ENCODE measurements at regions not wholly inside any gene's neighbourhood (a gene's known extent, or its start where the extent isn't known, plus 50 kb on each side); places are given as distances from the start of the nearest gene placed in this dataset.

DNA sequence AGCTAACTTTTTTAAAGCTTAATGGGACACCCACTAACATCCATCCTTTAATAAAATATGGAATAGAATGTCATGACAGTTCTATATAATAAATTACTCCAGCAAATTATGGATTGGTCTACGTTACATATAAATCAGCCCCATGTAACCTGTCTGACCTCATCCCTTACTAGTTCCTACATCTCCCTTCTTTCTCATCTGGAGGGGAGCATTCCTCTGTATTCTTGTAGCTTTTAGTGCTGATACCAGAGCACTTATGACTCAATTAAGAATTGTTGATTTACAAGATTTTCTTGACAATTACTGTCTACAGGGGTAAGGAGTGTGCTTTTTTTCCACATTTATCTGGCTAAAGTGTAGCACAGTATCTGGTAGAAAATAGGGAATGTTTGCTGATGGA, 523.7 kb downstream of the FAM181B start:
- H3K4me3 ChIP-seq, result no peak overlapping the region
- no peak for TF ChIP-seq POLR2A (IDR thresholded peaks at IDR 0.05)
- TF ChIP-seq, protein P1, sequence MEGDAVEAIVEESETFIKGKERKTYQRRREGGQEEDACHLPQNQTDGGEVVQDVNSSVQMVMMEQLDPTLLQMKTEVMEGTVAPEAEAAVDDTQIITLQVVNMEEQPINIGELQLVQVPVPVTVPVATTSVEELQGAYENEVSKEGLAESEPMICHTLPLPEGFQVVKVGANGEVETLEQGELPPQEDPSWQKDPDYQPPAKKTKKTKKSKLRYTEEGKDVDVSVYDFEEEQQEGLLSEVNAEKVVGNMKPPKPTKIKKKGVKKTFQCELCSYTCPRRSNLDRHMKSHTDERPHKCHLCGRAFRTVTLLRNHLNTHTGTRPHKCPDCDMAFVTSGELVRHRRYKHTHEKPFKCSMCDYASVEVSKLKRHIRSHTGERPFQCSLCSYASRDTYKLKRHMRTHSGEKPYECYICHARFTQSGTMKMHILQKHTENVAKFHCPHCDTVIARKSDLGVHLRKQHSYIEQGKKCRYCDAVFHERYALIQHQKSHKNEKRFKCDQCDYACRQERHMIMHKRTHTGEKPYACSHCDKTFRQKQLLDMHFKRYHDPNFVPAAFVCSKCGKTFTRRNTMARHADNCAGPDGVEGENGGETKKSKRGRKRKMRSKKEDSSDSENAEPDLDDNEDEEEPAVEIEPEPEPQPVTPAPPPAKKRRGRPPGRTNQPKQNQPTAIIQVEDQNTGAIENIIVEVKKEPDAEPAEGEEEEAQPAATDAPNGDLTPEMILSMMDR (IDR thresholded peaks at IDR 0.05), result no peak
- WGBS, 2 donors, result 62 to 77% methylated on average over 1 of the region's 1 CpG

DNA sequence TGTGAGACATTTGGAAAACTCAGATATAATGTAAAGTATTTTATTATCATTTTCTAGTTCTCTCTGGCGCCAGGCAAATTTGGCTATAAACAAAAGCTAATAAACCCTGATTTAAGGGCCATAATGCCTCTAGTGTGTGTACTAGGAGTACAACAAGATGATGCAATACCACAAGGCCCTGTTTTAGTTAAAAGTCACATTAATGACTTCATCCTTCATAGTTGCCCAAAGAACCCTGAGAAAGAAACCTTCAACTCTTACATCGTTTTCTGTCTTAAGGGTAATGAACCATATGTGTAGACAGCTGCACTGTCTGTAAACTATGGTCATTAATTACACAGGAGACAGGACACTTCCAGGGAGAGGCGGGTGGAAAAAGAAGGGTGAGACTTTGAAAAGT, 538.4 kb downstream of the FAM181B start:
- H3K9me3 ChIP-seq, result no peaks in the 10 kb centered on the region
- DNase-seq, result no peak
- no peaks in the 10 kb centered on the region for H3K4me1 ChIP-seq
- no peak overlapping the region for H3K27ac ChIP-seq
- H3K36me3 ChIP-seq (ENCODE audit: low read depth, missing control alignments), result no peaks in the 10 kb centered on the region
- H3K4me3 ChIP-seq, result no peak overlapping the region
- 63 to 73% methylated on average over 3 of the region's 3 CpGs for WGBS, 2 donors
- no peaks in the 10 kb centered on the region for H3K27me3 ChIP-seq
- intact Hi-C loops (cut with DNase I; ENCODE audit: low total_unique reads), result no loop called here
- TF ChIP-seq POLR2A (IDR thresholded peaks at IDR 0.05), result no peak
- TF ChIP-seq, protein P1 (IDR thresholded peaks at IDR 0.05), result no peak

More for the DNA sequence above, 523.7 kb downstream of the FAM181B start:
- intact Hi-C loops (cut with DNase I; ENCODE audit: low total_unique reads), result no loop called here
- DNase-seq, result no peak
- Histone ChIP-seq H3K9me3 (no peaks in the 10 kb centered on the region), H3K27me3 (no peaks in the 10 kb centered on the region), H3K36me3 (ENCODE audit: low read depth, missing control alignments) (no peaks in the 10 kb centered on the region), H3K4me1 (no peaks in the 10 kb centered on the region), H3K27ac (no peak overlapping the region)

DNA sequence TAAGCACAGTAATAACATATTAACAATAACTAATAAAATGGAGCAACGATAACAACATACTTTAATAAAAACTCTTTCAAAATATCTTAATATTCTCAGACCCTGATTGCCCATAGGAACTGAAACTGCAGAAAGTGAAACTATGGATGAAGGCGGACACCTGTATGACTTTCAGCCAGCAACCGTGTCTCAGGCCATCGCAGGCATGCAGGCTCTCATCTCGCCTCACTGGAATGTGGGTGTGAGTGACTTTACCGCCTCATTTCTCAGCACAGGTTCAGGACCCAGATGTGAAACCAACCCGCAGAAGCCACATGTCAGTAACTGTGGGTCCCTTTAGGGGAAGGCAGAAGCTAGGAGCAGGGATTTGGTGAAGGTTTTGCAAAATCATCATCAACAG, 539.1 kb downstream of the FAM181B start:
- intact Hi-C loops (cut with DNase I; ENCODE audit: low total_unique reads), result no loop called here
- no peaks in the 10 kb centered on the region for H3K27me3 ChIP-seq
- H3K4me1 ChIP-seq, result no peaks in the 10 kb centered on the region
- TF ChIP-seq, protein P1 (IDR thresholded peaks at IDR 0.05), result no peak
- TF ChIP-seq POLR2A (IDR thresholded peaks at IDR 0.05), result no peak
- WGBS, 2 donors, result 87 to 88% methylated on average over 7 of the region's 7 CpGs
- no peaks in the 10 kb centered on the region for H3K9me3 ChIP-seq
- no peak overlapping the region for H3K27ac ChIP-seq
- no peaks in the 10 kb centered on the region for H3K36me3 ChIP-seq (ENCODE audit: low read depth, missing control alignments)
- no peak overlapping the region for H3K4me3 ChIP-seq
- DNase-seq, result no peak

DNA sequence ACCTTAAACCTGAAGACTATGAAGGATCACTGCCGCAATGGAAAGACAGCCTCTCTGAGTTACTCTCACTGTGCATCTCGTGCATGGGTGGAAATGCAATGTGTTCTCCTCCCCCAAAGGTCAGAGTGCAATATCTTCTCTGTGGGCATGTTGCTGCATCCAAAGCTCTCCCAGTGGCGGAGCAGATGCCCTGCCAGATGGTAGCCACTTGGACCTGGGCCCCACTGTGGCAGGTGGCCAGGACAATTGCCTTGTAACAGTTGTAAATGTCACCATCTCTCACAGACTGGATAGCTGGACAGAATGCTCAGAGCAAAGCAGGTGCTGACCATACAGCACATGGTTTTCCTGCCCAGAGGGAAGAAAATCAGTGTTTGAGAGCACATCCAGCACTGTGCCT, 542.0 kb downstream of the FAM181B start:
- no peak for DNase-seq
- WGBS, 2 donors, result 70 to 86% methylated on average over 3 of the region's 3 CpGs
- Histone ChIP-seq H3K27me3 (no peaks in the 10 kb centered on the region), H3K27ac (no peak overlapping the region), H3K4me1 (no peaks in the 10 kb centered on the region), H3K9me3 (no peaks in the 10 kb centered on the region), H3K36me3 (ENCODE audit: low read depth, missing control alignments) (no peaks in the 10 kb centered on the region), H3K4me3 (no peak overlapping the region)
- intact Hi-C loops (cut with DNase I; ENCODE audit: low total_unique reads), result no loop called here
- no peak for TF ChIP-seq POLR2A (IDR thresholded peaks at IDR 0.05)
- TF ChIP-seq, protein P1 (IDR thresholded peaks at IDR 0.05), result no peak

DNA sequence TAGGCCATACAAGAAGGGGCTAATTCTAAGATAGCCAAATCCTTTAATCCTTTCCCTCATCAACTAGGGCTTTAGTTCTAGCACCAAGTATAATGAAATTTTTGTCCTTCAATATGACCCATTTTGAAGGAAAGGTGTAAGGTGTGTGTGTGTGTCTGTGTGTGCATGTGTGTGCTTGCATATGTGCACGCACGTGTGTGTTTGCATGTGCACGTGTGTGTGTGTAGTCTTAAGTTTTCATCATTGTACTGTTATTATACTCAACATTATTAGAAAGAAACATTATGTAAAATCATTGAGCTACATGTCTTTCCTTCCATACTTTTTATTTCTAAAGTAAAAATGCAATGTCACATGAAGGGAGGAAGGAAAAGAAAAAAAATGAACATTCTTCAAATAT, 547.7 kb downstream of the FAM181B start:
- TF ChIP-seq, protein P1 (IDR thresholded peaks at IDR 0.05), result no peak
- no peak for TF ChIP-seq POLR2A (IDR thresholded peaks at IDR 0.05)
- no peaks in the 10 kb centered on the region for H3K36me3 ChIP-seq (ENCODE audit: low read depth, missing control alignments)
- no peaks in the 10 kb centered on the region for H3K4me1 ChIP-seq
- no peak overlapping the region for H3K27ac ChIP-seq
- no peak overlapping the region for H3K4me3 ChIP-seq
- no peaks in the 10 kb centered on the region for H3K27me3 ChIP-seq
- H3K9me3 ChIP-seq, result no peaks in the 10 kb centered on the region
- DNase-seq, result no peak
- intact Hi-C loops (cut with DNase I; ENCODE audit: low total_unique reads), result no loop called here
- WGBS, 2 donors, result 88% methylated on average over 3 of the region's 3 CpGs
